ENCODE measurements at regions not wholly inside any gene's neighbourhood (a gene's known extent, or its start where the extent isn't known, plus 50 kb on each side); places are given as distances from the start of the nearest gene placed in this dataset.
"Not testable (repeated sequence)": the region's sequence is repeated elsewhere in the genome, so short reads cannot be mapped to it uniquely, and the experiment has no call there.

- no peaks in the 10 kb centered on the region for H3K27me3 ChIP-seq
- no peaks in the 10 kb centered on the region for H3K36me3 ChIP-seq
- H3K4me3 ChIP-seq: no peak overlapping the region
- DNase-seq: no peak
- no peaks in the 10 kb centered on the region for H3K4me1 ChIP-seq
- no peak for TF ChIP-seq CTCF (IDR thresholded peaks at IDR 0.05)
- no peak for TF ChIP-seq POLR2A (IDR thresholded peaks at IDR 0.05)
- no peaks in the 10 kb centered on the region for H3K9me3 ChIP-seq
- no peak overlapping the region for H3K27ac ChIP-seq
These were observed 134.9 kb downstream of the MRPS30 start for GRCh38 chr5:44943647-44944046.

GRCh38 chr5:44945743-44946142 is 137.0 kb downstream of the MRPS30 start:
- H3K4me1 ChIP-seq: no peaks in the 10 kb centered on the region
- no peak for DNase-seq
- no peaks in the 10 kb centered on the region for H3K36me3 ChIP-seq

GRCh38 chr5:44949687-44950086 is 140.9 kb downstream of the MRPS30 start:
- H3K4me1 ChIP-seq: no peaks in the 10 kb centered on the region
- H3K27me3 ChIP-seq: no peaks in the 10 kb centered on the region
- H3K9me3 ChIP-seq: no peaks in the 10 kb centered on the region
- no peak for DNase-seq
- H3K36me3 ChIP-seq: no peaks in the 10 kb centered on the region
- H3K27ac ChIP-seq: no peak overlapping the region
- TF ChIP-seq CTCF (IDR thresholded peaks at IDR 0.05): no peak
- no peak for TF ChIP-seq POLR2A (IDR thresholded peaks at IDR 0.05)
- H3K4me3 ChIP-seq: no peak overlapping the region

More at GRCh38 chr5:44945743-44946142, 137.0 kb downstream of the MRPS30 start:
- TF ChIP-seq CTCF (IDR thresholded peaks at IDR 0.05) (no peak), POLR2A (IDR thresholded peaks at IDR 0.05) (no peak)
- Histone ChIP-seq H3K4me3 (no peak overlapping the region), H3K9me3 (no peaks in the 10 kb centered on the region), H3K27ac (no peak overlapping the region), H3K27me3 (no peaks in the 10 kb centered on the region)

GRCh38 chr5:44951371-44951770 is 142.6 kb downstream of the MRPS30 start:
- no peaks in the 10 kb centered on the region for H3K4me1 ChIP-seq
- no peak for DNase-seq
- H3K36me3 ChIP-seq: no peaks in the 10 kb centered on the region
- TF ChIP-seq POLR2A (IDR thresholded peaks at IDR 0.05): no peak
- TF ChIP-seq CTCF (IDR thresholded peaks at IDR 0.05): no peak
- no peaks in the 10 kb centered on the region for H3K9me3 ChIP-seq
- H3K4me3 ChIP-seq: no peak overlapping the region
- H3K27ac ChIP-seq: no peak overlapping the region
- no peaks in the 10 kb centered on the region for H3K27me3 ChIP-seq

- no peak for DNase-seq
- Histone ChIP-seq H3K36me3 (no peaks in the 10 kb centered on the region), H3K4me3 (no peak overlapping the region), H3K27me3 (no peaks in the 10 kb centered on the region), H3K9me3 (no peaks in the 10 kb centered on the region), H3K27ac (no peak overlapping the region), H3K4me1 (no peaks in the 10 kb centered on the region)
- TF ChIP-seq POLR2A (IDR thresholded peaks at IDR 0.05) (no peak), CTCF (IDR thresholded peaks at IDR 0.05) (peak in 5 of 6 experiments; percentile 17 to 41 (median 36))
These were observed 143.6 kb downstream of the MRPS30 start for GRCh38 chr5:44952376-44952775.

GRCh38 chr5:44953078-44953477 is 144.3 kb downstream of the MRPS30 start:
- H3K36me3 ChIP-seq: no peaks in the 10 kb centered on the region
- DNase-seq: no peak
- TF ChIP-seq POLR2A (IDR thresholded peaks at IDR 0.05) (no peak), CTCF (IDR thresholded peaks at IDR 0.05) (no peak)
- H3K27me3 ChIP-seq: no peaks in the 10 kb centered on the region
- H3K4me3 ChIP-seq: no peak overlapping the region
- no peaks in the 10 kb centered on the region for H3K4me1 ChIP-seq
- H3K9me3 ChIP-seq: no peaks in the 10 kb centered on the region
- no peak overlapping the region for H3K27ac ChIP-seq

- not testable (repeated sequence) for H3K27ac ChIP-seq, H3K9me3 ChIP-seq, H3K27me3 ChIP-seq
These were observed 150.3 kb downstream of the MRPS30 start for GRCh38 chr5:44958943-44959454.

More at GRCh38 chr5:44958943-44959454, 150.3 kb downstream of the MRPS30 start:
- not testable (repeated sequence) for H3K4me1 ChIP-seq, H3K36me3 ChIP-seq, H3K4me3 ChIP-seq, DNase-seq

All from Peyer's patch (tissue), 4 donors.